AG04450 (cell line): ENCODE measurements at regions not wholly inside any gene's neighbourhood (a gene's known extent, or its start where the extent isn't known, plus 50 kb on each side); places are given as distances from the start of the nearest gene placed in this dataset.

Experiments used
- CTCF ChIA-PET: fragments of 300-600, 350-600 bp; formaldehyde crosslinking; extraction: SDS; loops from one replicate; lab custom pipeline; 2022; ENCODE audit warnings: antibody characterized with exemption, inconsistent platforms; lab: Charles Lee
- POLR2A ChIA-PET: fragments of 350-600 bp; formaldehyde crosslinking; extraction: SDS; loops from one replicate; lab custom pipeline; 2021; ENCODE audit warnings: antibody characterized with exemption, inconsistent platforms; lab: Yijun Ruan, JAX
- DNase-seq: peaks from one replicate; pipeline ENCODE4 v3.0.0-alpha.2; 2011; ENCODE audit warnings: low read depth, low spot score
- H3K27ac ChIP-seq: one replicate; pipeline ENCODE4 v1.5.1; 2012; ENCODE audit warnings: low read depth, low read length, control low read depth
- H3K27me3 ChIP-seq: one replicate; pipeline ENCODE4 v1.6.0; 2012; ENCODE audit warnings: low read length; ENCODE audit not compliant: control insufficient read depth, insufficient read depth
- H3K4me3 ChIP-seq: 2 replicates; pipeline ENCODE4 v1.5.1; 2011; ENCODE audit warnings: mild to moderate bottlenecking, low read depth, low read length, control low read depth
- H3K9me3 ChIP-seq: 2 replicates; pipeline ENCODE4 v1.5.1; 2012; ENCODE audit warnings: low read length; ENCODE audit not compliant: control insufficient read depth, insufficient read depth
- CTCF ChIP-seq: IDR thresholded peaks from 2 replicates; pipeline ENCODE4 v1.5.1; 2011; ENCODE audit warnings: low read depth, low read length, control low read depth, inconsistent platforms

GRCh38 chr6:166024252-166024651 lies 143.4 kb downstream of the TBXT start:
- H3K27ac ChIP-seq, result peak overlapping the region; percentile 78
- H3K4me3 ChIP-seq, result no peak overlapping the region
- ChIA-PET POLR2A (interaction anchor here (1.7 kb wide), 1 partner anchor 22 kb away, joined by 10 read pairs; no protein-coding TSS in a partner anchor), CTCF (interaction anchor here (0.7 kb wide), 1 partner anchor 134 kb away, joined by 3 read pairs; no protein-coding TSS in a partner anchor)
- H3K27me3 ChIP-seq, result no peaks in the 10 kb centered on the region
- no peak for DNase-seq
- no peak for TF ChIP-seq CTCF
- H3K9me3 ChIP-seq, result peaks cover 5% of the 10 kb centered on the region

- POLR2A ChIA-PET, result no interaction called here
- no peak overlapping the region for H3K4me3 ChIP-seq
- no peak overlapping the region for H3K27ac ChIP-seq
- no peak for DNase-seq
- H3K9me3 ChIP-seq, result peaks cover 5% of the 10 kb centered on the region
- no peak for TF ChIP-seq CTCF
- CTCF ChIA-PET, result interaction anchor here (0.5 to 1.0 kb wide), 2 partner anchors 10 to 16 kb away, joined by 3 to 5 read pairs; no protein-coding TSS in a partner anchor
- H3K27me3 ChIP-seq, result no peaks in the 10 kb centered on the region
These were observed 144.2 kb downstream of the TBXT start for GRCh38 chr6:166023273-166023989.

GRCh38 chr6:166021429-166021828 lies 146.2 kb downstream of the TBXT start:
- no peak for DNase-seq
- Histone ChIP-seq H3K27ac (no peak overlapping the region), H3K9me3 (peaks cover 5% of the 10 kb centered on the region), H3K4me3 (no peak overlapping the region), H3K27me3 (no peaks in the 10 kb centered on the region)
- TF ChIP-seq CTCF, result no peak
- ChIA-PET POLR2A (no interaction called here), CTCF (interaction anchor here (1.0 kb wide), 1 partner anchor 11 kb away, joined by 3 read pairs; no protein-coding TSS in a partner anchor)

- POLR2A ChIA-PET, result no interaction called here
- no peak for TF ChIP-seq CTCF
- CTCF ChIA-PET, result no interaction called here
- H3K4me3 ChIP-seq, result no peak overlapping the region
- H3K27ac ChIP-seq, result no peak overlapping the region
- peaks cover 4% of the 10 kb centered on the region for H3K9me3 ChIP-seq
- no peaks in the 10 kb centered on the region for H3K27me3 ChIP-seq
- no peak for DNase-seq
These were observed 148.4 kb downstream of the TBXT start for GRCh38 chr6:166019214-166019613.

GRCh38 chr6:166017032-166017635 lies 150.5 kb downstream of the TBXT start:
- ChIA-PET CTCF (no interaction called here), POLR2A (no interaction called here)
- no peak overlapping the region for H3K27ac ChIP-seq
- H3K27me3 ChIP-seq, result no peaks in the 10 kb centered on the region
- H3K4me3 ChIP-seq, result no peak overlapping the region
- TF ChIP-seq CTCF, result no peak
- no peaks in the 10 kb centered on the region for H3K9me3 ChIP-seq
- DNase-seq, result no peak
